H9 (cell line): ENCODE measurements at regions not wholly inside any gene's neighbourhood (a gene's known extent, or its start where the extent isn't known, plus 50 kb on each side); places are given as distances from the start of the nearest gene placed in this dataset.
A peak's percentile ranks its signal among the peaks of the same experiment; 100 is the strongest.

Experiments
- DNase-seq: peaks from one replicate; pipeline ENCODE4 v3.0.0-alpha.2; 2017
- H2AFZ ChIP-seq: one replicate; pipeline ENCODE4 v1.6.1; 2013; ENCODE audit warnings: mild to moderate bottlenecking, low read length, control low read depth, moderate library complexity
- H2AK5ac ChIP-seq: 2 replicates; pipeline ENCODE4 v1.6.1; 2013; ENCODE audit warnings: low read length, control low read depth, mixed read lengths; ENCODE audit not compliant: insufficient read length
- H2BK120ac ChIP-seq: one replicate; pipeline ENCODE4 v1.6.1; 2013; ENCODE audit warnings: low read depth, mild to moderate bottlenecking, low read length, control low read depth, inconsistent platforms; ENCODE audit not compliant: poor library complexity, severe bottlenecking
- H2BK12ac ChIP-seq: 2 replicates; pipeline ENCODE4 v1.6.1; 2013; ENCODE audit warnings: low read length, control low read depth, mixed read lengths, low read depth; ENCODE audit not compliant: insufficient read length
- H2BK15ac ChIP-seq: 2 replicates; pipeline ENCODE4 v1.6.1; 2013; ENCODE audit warnings: low read depth, low read length, control low read depth
- H2BK20ac ChIP-seq: one replicate; pipeline ENCODE4 v1.6.1; 2013; ENCODE audit warnings: low read depth, mild to moderate bottlenecking, low read length, control low read depth, inconsistent platforms; ENCODE audit not compliant: poor library complexity, severe bottlenecking
- H2BK5ac ChIP-seq: 2 replicates; pipeline ENCODE4 v1.6.1; 2013; ENCODE audit warnings: low read length, control low read depth, mixed read lengths; ENCODE audit not compliant: insufficient read length
- H3K14ac ChIP-seq: 2 replicates; pipeline ENCODE4 v1.6.1; 2013; ENCODE audit warnings: low read length, control low read depth; ENCODE audit not compliant: insufficient read depth
- H3K18ac ChIP-seq: 2 replicates; pipeline ENCODE4 v1.6.1; 2013; ENCODE audit warnings: low read depth, mild to moderate bottlenecking, mixed read lengths, low read length, control low read depth; ENCODE audit not compliant: insufficient read length
- H3K23ac ChIP-seq: 2 replicates; pipeline ENCODE4 v1.6.1; 2013; ENCODE audit warnings: low read length, control low read depth, mixed read lengths, low read depth; ENCODE audit not compliant: insufficient read length
- H3K23me2 ChIP-seq: 2 replicates; pipeline ENCODE4 v1.6.1; 2013; ENCODE audit warnings: low read depth, mild to moderate bottlenecking, mixed read lengths, low read length, control low read depth; ENCODE audit not compliant: insufficient read length, poor library complexity, severe bottlenecking
- H3K27ac ChIP-seq: 2 replicates; pipeline ENCODE4 v1.5.1; 2013; ENCODE audit warnings: low read length, control low read depth, mixed read lengths, low read depth; ENCODE audit not compliant: insufficient read length
- H3K27me3 ChIP-seq: 2 replicates; pipeline ENCODE4 v1.6.1; 2013; ENCODE audit warnings: low read length, control low read depth, inconsistent platforms; ENCODE audit not compliant: insufficient read depth
- H3K4ac ChIP-seq: 2 replicates; pipeline ENCODE4 v1.6.1; 2013; ENCODE audit warnings: low read depth, mild to moderate bottlenecking, control low read depth, inconsistent platforms, low read length, moderate library complexity
- H3K4me1 ChIP-seq: 2 replicates; pipeline ENCODE4 v1.6.1; 2013; ENCODE audit warnings: low read length, control low read depth, inconsistent platforms; ENCODE audit not compliant: insufficient read depth
- H3K4me2 ChIP-seq: 2 replicates; pipeline ENCODE4 v1.6.1; 2013; ENCODE audit warnings: low read length, control low read depth, mixed read lengths; ENCODE audit not compliant: insufficient read length, insufficient read depth
- H3K56ac ChIP-seq: 2 replicates; pipeline ENCODE4 v1.6.1; 2013; ENCODE audit warnings: low read depth, mild to moderate bottlenecking, mixed read lengths, low read length, control low read depth; ENCODE audit not compliant: insufficient read length
- H3K79me1 ChIP-seq: 2 replicates; pipeline ENCODE4 v1.6.1; 2013; ENCODE audit warnings: low read depth, mild to moderate bottlenecking, moderate library complexity, low read length, control low read depth, inconsistent platforms; ENCODE audit not compliant: insufficient read depth, poor library complexity, severe bottlenecking
- H3K79me2 ChIP-seq: 2 replicates; pipeline ENCODE4 v1.6.1; 2013; ENCODE audit warnings: low read length, control low read depth, inconsistent platforms; ENCODE audit not compliant: insufficient read depth
- H3K9ac ChIP-seq: 2 replicates; pipeline ENCODE4 v1.6.1; 2013; ENCODE audit warnings: low read length, control low read depth, mixed read lengths; ENCODE audit not compliant: insufficient read length; ENCODE audit errors: extremely low read depth
- H3K9me3 ChIP-seq: one replicate; pipeline ENCODE4 v1.6.1; 2013; ENCODE audit warnings: low read depth, low read length, inconsistent platforms; ENCODE audit not compliant: control insufficient read depth
- H3T11ph ChIP-seq: one replicate; pipeline ENCODE4 v1.6.1; 2013; ENCODE audit warnings: mild to moderate bottlenecking, low read length, control low read depth, inconsistent platforms
- H4K20me1 ChIP-seq: one replicate; pipeline ENCODE4 v1.6.1; 2013; ENCODE audit not compliant: control insufficient read depth, insufficient read length, insufficient read depth
- H4K5ac ChIP-seq: 2 replicates; pipeline ENCODE4 v1.6.1; 2013; ENCODE audit warnings: low read depth, mild to moderate bottlenecking, mixed read lengths, low read length, control low read depth; ENCODE audit not compliant: insufficient read length
- H4K8ac ChIP-seq: replicated peaks from 2 replicates; pipeline ENCODE4 v1.6.1; 2013; ENCODE audit warnings: low read length, control low read depth, mixed read lengths, low read depth; ENCODE audit not compliant: insufficient read length
- H4K91ac ChIP-seq: 2 replicates; pipeline ENCODE4 v1.6.1; 2013; ENCODE audit warnings: low read depth, mild to moderate bottlenecking, moderate library complexity, mixed read lengths, low read length, control low read depth; ENCODE audit not compliant: insufficient read length
- H3K27ac Mint-ChIP-seq, 3 experiments: 2 replicates in 2 of 3; 3 replicates in 1 of 3; pipeline ENCODE4 v1.8.0; 2020 to 2021; ENCODE audit warnings: mixed read lengths in 3 of 3, mild to moderate bottlenecking in 1 of 3, moderate library complexity in 1 of 3
- H3K27me3 Mint-ChIP-seq: 2 replicates; pipeline ENCODE4 v1.8.0; 2021; ENCODE audit warnings: low read depth, mild to moderate bottlenecking, moderate library complexity, mixed read lengths
- H3K36me3 Mint-ChIP-seq, 3 experiments: 2 replicates in 2 of 3; 3 replicates in 1 of 3; pipeline ENCODE4 v1.8.0; 2020 to 2021; ENCODE audit warnings: low read depth in 3 of 3, mixed read lengths in 3 of 3; ENCODE audit not compliant: insufficient read depth in 1 of 3
- H3K4me1 Mint-ChIP-seq, 2 experiments: 2 replicates each; pipeline ENCODE4 v1.8.0; 2020; ENCODE audit warnings: mixed read lengths in 2 of 2
- H3K4me3 Mint-ChIP-seq, 2 experiments: 2 replicates in 1 of 2; 3 replicates in 1 of 2; pipeline ENCODE4 v1.8.0; 2020 to 2021; ENCODE audit warnings: mild to moderate bottlenecking in 2 of 2, mixed read lengths in 2 of 2, moderate library complexity in 1 of 2
- H3K9me3 Mint-ChIP-seq, 2 experiments: 2 replicates in 1 of 2; 3 replicates in 1 of 2; pipeline ENCODE4 v1.8.0; 2020; ENCODE audit warnings: mild to moderate bottlenecking in 2 of 2, mixed read lengths in 2 of 2, moderate library complexity in 1 of 2
- WGBS: extraction: QIAGEN DNeasy Blood & Tissue Kit; methylation state at CpG from one replicate; pipeline ENCODE4 v1.1.7; 2013; ENCODE audit warnings: missing lambda C conversion rate, low lambda C conversion rate, mixed read lengths; ENCODE audit not compliant: insufficient read length; ENCODE audit errors: extremely low coverage; 5-methylcytosine and 5-hydroxymethylcytosine counted together
- TF ChIP-seq, protein P1 (sequence below): fragments of 200-600 bp; sonication (generic); conservative IDR thresholded peaks from 3 replicates; pipeline ENCODE4 v1.8.0; 2021; ENCODE audit warnings: antibody characterized with exemption, mild to moderate bottlenecking

DNA sequence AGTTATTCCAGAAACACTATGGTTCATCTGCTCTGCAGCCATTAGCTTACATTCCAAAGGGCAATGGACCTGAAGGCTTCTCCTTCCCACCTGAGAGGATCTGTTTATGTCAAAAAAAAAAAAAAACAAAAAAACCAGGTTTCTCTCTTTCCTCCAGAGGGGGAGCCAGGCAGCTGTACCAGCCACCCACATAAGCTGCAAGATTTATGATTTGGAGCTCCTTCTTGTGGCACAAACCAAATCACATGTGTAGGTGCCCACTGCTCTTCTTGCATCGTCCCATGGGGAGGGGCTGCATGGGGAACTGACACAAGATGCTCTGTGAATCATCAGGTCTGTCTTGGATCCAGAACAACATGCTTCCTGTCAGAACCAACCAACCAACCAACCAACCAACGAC is 231.6 kb upstream of the IGFBP3 start:
- no peaks in the 10 kb centered on the region for H3K9me3 ChIP-seq
- no peak overlapping the region for H3K4ac ChIP-seq
- no CpG with 5 or more reads among the region's 2 CpGs for WGBS
- H3K56ac ChIP-seq = no peak overlapping the region
- no peaks in the 10 kb centered on the region for H4K20me1 ChIP-seq
- no peak for DNase-seq
- H3K23ac ChIP-seq = no peak overlapping the region
- no peaks in the 10 kb centered on the region for H3K4me1 ChIP-seq
- no peaks in the 10 kb centered on the region for H3K27me3 ChIP-seq
- no peak overlapping the region for H2BK120ac ChIP-seq
- H4K8ac ChIP-seq = no peak overlapping the region
- H3T11ph ChIP-seq = no peak overlapping the region
- H3K27me3 Mint-ChIP-seq = no peaks in the 10 kb centered on the region
- H3K4me2 ChIP-seq = no peak overlapping the region
- no peak overlapping the region for H4K91ac ChIP-seq
- H3K27ac Mint-ChIP-seq = no peak overlapping the region
- H3K23me2 ChIP-seq = no peaks in the 10 kb centered on the region
- H2BK15ac ChIP-seq = no peak overlapping the region
- H3K14ac ChIP-seq = no peak overlapping the region
- H3K79me1 ChIP-seq = no peaks in the 10 kb centered on the region
- no peak overlapping the region for H2AFZ ChIP-seq
- no peak overlapping the region for H2BK5ac ChIP-seq
- H2BK12ac ChIP-seq = no peak overlapping the region
- H2BK20ac ChIP-seq = no peak overlapping the region
- no peak overlapping the region for H3K27ac ChIP-seq
- no peak overlapping the region for H3K4me3 Mint-ChIP-seq
- H3K9me3 Mint-ChIP-seq = no peaks in the 10 kb centered on the region
- no peaks in the 10 kb centered on the region for H3K79me2 ChIP-seq
- no peak overlapping the region for H4K5ac ChIP-seq
- H3K36me3 Mint-ChIP-seq = no peaks in the 10 kb centered on the region; a peak in 1 of 7 replicates
- H2AK5ac ChIP-seq = no peak overlapping the region
- H3K18ac ChIP-seq = no peak overlapping the region
- H3K4me1 Mint-ChIP-seq = peaks cover 4 to 7% of the 10 kb centered on the region in 2 experiments; a peak in 2 of 4 replicates
- H3K9ac ChIP-seq = no peak overlapping the region
- TF ChIP-seq, protein P1, sequence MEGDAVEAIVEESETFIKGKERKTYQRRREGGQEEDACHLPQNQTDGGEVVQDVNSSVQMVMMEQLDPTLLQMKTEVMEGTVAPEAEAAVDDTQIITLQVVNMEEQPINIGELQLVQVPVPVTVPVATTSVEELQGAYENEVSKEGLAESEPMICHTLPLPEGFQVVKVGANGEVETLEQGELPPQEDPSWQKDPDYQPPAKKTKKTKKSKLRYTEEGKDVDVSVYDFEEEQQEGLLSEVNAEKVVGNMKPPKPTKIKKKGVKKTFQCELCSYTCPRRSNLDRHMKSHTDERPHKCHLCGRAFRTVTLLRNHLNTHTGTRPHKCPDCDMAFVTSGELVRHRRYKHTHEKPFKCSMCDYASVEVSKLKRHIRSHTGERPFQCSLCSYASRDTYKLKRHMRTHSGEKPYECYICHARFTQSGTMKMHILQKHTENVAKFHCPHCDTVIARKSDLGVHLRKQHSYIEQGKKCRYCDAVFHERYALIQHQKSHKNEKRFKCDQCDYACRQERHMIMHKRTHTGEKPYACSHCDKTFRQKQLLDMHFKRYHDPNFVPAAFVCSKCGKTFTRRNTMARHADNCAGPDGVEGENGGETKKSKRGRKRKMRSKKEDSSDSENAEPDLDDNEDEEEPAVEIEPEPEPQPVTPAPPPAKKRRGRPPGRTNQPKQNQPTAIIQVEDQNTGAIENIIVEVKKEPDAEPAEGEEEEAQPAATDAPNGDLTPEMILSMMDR = 0 out of 3 replicates have a peak, but pooled peaks have one; percentile 25
